ENCODE measurements at regions not wholly inside any gene's neighbourhood (a gene's known extent, or its start where the extent isn't known, plus 50 kb on each side); places are given as distances from the start of the nearest gene placed in this dataset.

DNA sequence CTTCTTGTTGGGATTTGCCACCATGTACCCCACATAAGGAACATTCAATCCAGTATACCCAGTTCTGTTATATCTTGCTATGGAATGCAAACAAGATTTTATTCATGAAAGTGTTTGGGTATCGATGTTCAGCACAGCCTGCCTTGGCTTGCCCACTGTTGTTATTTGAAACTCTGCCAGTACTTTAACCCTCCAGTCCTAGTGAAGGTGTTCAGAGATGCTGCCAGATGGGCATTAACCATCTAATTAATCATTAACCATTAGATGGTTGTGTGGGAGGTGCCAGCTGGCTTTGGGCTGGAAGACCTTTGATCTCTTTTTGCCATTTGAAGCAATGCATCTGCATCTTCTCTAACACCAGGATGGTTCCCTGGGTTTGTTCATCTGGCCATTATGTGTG, 363.0 kb downstream of the SH2D4B start:
- TF ChIP-seq EZH2 (IDR thresholded peaks at IDR 0.05; ENCODE audit: borderline replicate concordance, low read depth, low read length, severe bottlenecking) (no peak), CTCF (IDR thresholded peaks at IDR 0.05; ENCODE audit: borderline replicate concordance, extremely low read depth, low read length, poor library complexity, severe bottlenecking) (no peak)
- Histone ChIP-seq H3K27me3 (ENCODE audit: insufficient read depth, low read length, poor library complexity) (no peaks in the 10 kb centered on the region), H3K4me3 (ENCODE audit: low read depth in 1 of 2, low read length in 2 of 2) (no peak overlapping the region), H3K9ac (ENCODE audit: low read depth, low read length) (no peak overlapping the region), H4K20me1 (ENCODE audit: insufficient read depth, low read length) (no peaks in the 10 kb centered on the region), H2AFZ (ENCODE audit: low read depth, low read length) (no peak overlapping the region), H3K4me1 (ENCODE audit: insufficient read depth, low read length) (no peaks in the 10 kb centered on the region), H3K27ac (ENCODE audit: low read length) (no peak overlapping the region), H3K9me3 (ENCODE audit: insufficient read depth, low read length, severe bottlenecking) (no peaks in the 10 kb centered on the region), H3K4me2 (ENCODE audit: insufficient read depth, low read length) (no peak overlapping the region), H3K79me2 (ENCODE audit: insufficient read depth, low read length) (no peaks in the 10 kb centered on the region), H3K36me3 (ENCODE audit: insufficient read depth, low read length) (no peaks in the 10 kb centered on the region)
- DNase-seq (no peak), ATAC-seq (ENCODE audit: insufficient read depth, low read depth) (no peak)

GRCh38 chr10:80908611-80909010, 370.9 kb downstream of the SH2D4B start:
- ATAC-seq (ENCODE audit: insufficient read depth, low read depth) (no peak), DNase-seq (no peak)
- Histone ChIP-seq H2AFZ (ENCODE audit: low read depth, low read length) (no peak overlapping the region), H3K36me3 (ENCODE audit: insufficient read depth, low read length) (no peaks in the 10 kb centered on the region), H3K9ac (ENCODE audit: low read depth, low read length) (no peak overlapping the region), H3K9me3 (ENCODE audit: insufficient read depth, low read length, severe bottlenecking) (no peaks in the 10 kb centered on the region), H3K27me3 (ENCODE audit: insufficient read depth, low read length, poor library complexity) (no peaks in the 10 kb centered on the region), H3K27ac (ENCODE audit: low read length) (no peak overlapping the region), H3K4me1 (ENCODE audit: insufficient read depth, low read length) (no peaks in the 10 kb centered on the region), H4K20me1 (ENCODE audit: insufficient read depth, low read length) (no peaks in the 10 kb centered on the region), H3K4me2 (ENCODE audit: insufficient read depth, low read length) (no peak overlapping the region), H3K4me3 (ENCODE audit: low read depth in 1 of 2, low read length in 2 of 2) (no peak overlapping the region), H3K79me2 (ENCODE audit: insufficient read depth, low read length) (no peaks in the 10 kb centered on the region)
- TF ChIP-seq EZH2 (IDR thresholded peaks at IDR 0.05; ENCODE audit: borderline replicate concordance, low read depth, low read length, severe bottlenecking) = no peak
- no peak for TF ChIP-seq CTCF (IDR thresholded peaks at IDR 0.05; ENCODE audit: borderline replicate concordance, extremely low read depth, low read length, poor library complexity, severe bottlenecking)

- TF ChIP-seq CTCF (IDR thresholded peaks at IDR 0.05; ENCODE audit: borderline replicate concordance, extremely low read depth, low read length, poor library complexity, severe bottlenecking) (no peak), EZH2 (IDR thresholded peaks at IDR 0.05; ENCODE audit: borderline replicate concordance, low read depth, low read length, severe bottlenecking) (no peak)
- Histone ChIP-seq H3K4me3 (ENCODE audit: low read depth in 1 of 2, low read length in 2 of 2) (no peak overlapping the region), H3K4me1 (ENCODE audit: insufficient read depth, low read length) (no peaks in the 10 kb centered on the region), H3K36me3 (ENCODE audit: insufficient read depth, low read length) (no peaks in the 10 kb centered on the region), H3K27me3 (ENCODE audit: insufficient read depth, low read length, poor library complexity) (no peaks in the 10 kb centered on the region), H4K20me1 (ENCODE audit: insufficient read depth, low read length) (no peaks in the 10 kb centered on the region), H3K9me3 (ENCODE audit: insufficient read depth, low read length, severe bottlenecking) (no peaks in the 10 kb centered on the region), H3K27ac (ENCODE audit: low read length) (no peak overlapping the region), H3K79me2 (ENCODE audit: insufficient read depth, low read length) (no peaks in the 10 kb centered on the region), H3K4me2 (ENCODE audit: insufficient read depth, low read length) (no peak overlapping the region), H2AFZ (ENCODE audit: low read depth, low read length) (no peak overlapping the region), H3K9ac (ENCODE audit: low read depth, low read length) (no peak overlapping the region)
- no peak for ATAC-seq (ENCODE audit: insufficient read depth, low read depth)
- no peak for DNase-seq
Observed at GRCh38 chr10:80909254-80909653, 371.6 kb downstream of the SH2D4B start.

- Histone ChIP-seq H3K9me3 (ENCODE audit: insufficient read depth, low read length, severe bottlenecking) (no peaks in the 10 kb centered on the region), H3K36me3 (ENCODE audit: insufficient read depth, low read length) (no peaks in the 10 kb centered on the region), H3K27me3 (ENCODE audit: insufficient read depth, low read length, poor library complexity) (no peaks in the 10 kb centered on the region), H3K79me2 (ENCODE audit: insufficient read depth, low read length) (no peaks in the 10 kb centered on the region), H3K4me2 (ENCODE audit: insufficient read depth, low read length) (no peak overlapping the region), H4K20me1 (ENCODE audit: insufficient read depth, low read length) (no peaks in the 10 kb centered on the region), H3K4me1 (ENCODE audit: insufficient read depth, low read length) (no peaks in the 10 kb centered on the region), H2AFZ (ENCODE audit: low read depth, low read length) (no peak overlapping the region), H3K27ac (ENCODE audit: low read length) (no peak overlapping the region), H3K9ac (ENCODE audit: low read depth, low read length) (no peak overlapping the region), H3K4me3 (ENCODE audit: low read depth in 1 of 2, low read length in 2 of 2) (no peak overlapping the region)
- TF ChIP-seq CTCF (IDR thresholded peaks at IDR 0.05; ENCODE audit: borderline replicate concordance, extremely low read depth, low read length, poor library complexity, severe bottlenecking) (no peak), EZH2 (IDR thresholded peaks at IDR 0.05; ENCODE audit: borderline replicate concordance, low read depth, low read length, severe bottlenecking) (no peak)
- DNase-seq (no peak), ATAC-seq (ENCODE audit: insufficient read depth, low read depth) (no peak)
Observed at GRCh38 chr10:80917636-80918035, 379.9 kb downstream of the SH2D4B start.
